Nephron (organoid): ENCODE measurements at regions not wholly inside any gene's neighbourhood (a gene's known extent, or its start where the extent isn't known, plus 50 kb on each side); places are given as distances from the start of the nearest gene placed in this dataset.
A peak's percentile ranks its signal among the peaks of the same experiment; 100 is the strongest.

Source experiments
- H3K27ac Mint-ChIP-seq, 3 experiments: 2 replicates each; pipeline ENCODE4 v1.8.0; 2020; ENCODE audit warnings: mixed read lengths in 3 of 3, mild to moderate bottlenecking in 2 of 3, moderate library complexity in 1 of 3
- H3K27me3 Mint-ChIP-seq: 2 replicates; pipeline ENCODE4 v1.8.0; 2021; ENCODE audit warnings: low read depth, mild to moderate bottlenecking, moderate library complexity, mixed read lengths
- H3K36me3 Mint-ChIP-seq: 2 replicates; pipeline ENCODE4 v1.8.0; 2020; ENCODE audit warnings: low read depth, mixed read lengths
- H3K4me1 Mint-ChIP-seq: 2 replicates; pipeline ENCODE4 v1.8.0; 2020; ENCODE audit warnings: mixed read lengths
- H3K4me3 Mint-ChIP-seq, 3 experiments: 2 replicates each; pipeline ENCODE4 v1.8.0; 2020; ENCODE audit warnings: mild to moderate bottlenecking in 3 of 3, mixed read lengths in 3 of 3, moderate library complexity in 2 of 3
- H3K9me3 Mint-ChIP-seq: 2 replicates; pipeline ENCODE4 v1.8.0; 2020; ENCODE audit warnings: mixed read lengths
- CTCF ChIP-seq, 3 experiments: fragments of 200-600 bp; sonication (generic); IDR thresholded peaks; one replicate each; pipeline ENCODE4 v1.5.0; 2021; ENCODE audit warnings: antibody characterized with exemption in 3 of 3; ENCODE audit not compliant: unreplicated experiment in 3 of 3

- Mint-ChIP-seq H3K4me1 (peaks cover 4% of the 10 kb centered on the region), H3K27me3 (peaks cover 25% of the 10 kb centered on the region), H3K27ac (no peak overlapping the region), H3K9me3 (no peaks in the 10 kb centered on the region), H3K4me3 (no peak overlapping the region), H3K36me3 (no peaks in the 10 kb centered on the region)
- no peak for TF ChIP-seq CTCF (IDR thresholded peaks at IDR 0.05; ENCODE audit: unreplicated experiment in 3 of 3)
Observed at GRCh38 chr10:131693766-131694165, 207.0 kb upstream of the PPP2R2D start.

- Mint-ChIP-seq H3K4me1 (peaks cover 4% of the 10 kb centered on the region), H3K4me3 (no peak overlapping the region)
- TF ChIP-seq CTCF (IDR thresholded peaks at IDR 0.05; ENCODE audit: unreplicated experiment in 3 of 3), result no peak
Observed at GRCh38 chr10:131694168-131694780, 206.5 kb upstream of the PPP2R2D start.

GRCh38 chr10:131694781-131695495 is 205.9 kb upstream of the PPP2R2D start:
- peaks cover 34% of the 10 kb centered on the region for H3K27me3 Mint-ChIP-seq

More at GRCh38 chr10:131694168-131694780, 206.5 kb upstream of the PPP2R2D start:
- H3K27me3 Mint-ChIP-seq, result peaks cover 29% of the 10 kb centered on the region
- no peaks in the 10 kb centered on the region for H3K36me3 Mint-ChIP-seq
- H3K9me3 Mint-ChIP-seq, result no peaks in the 10 kb centered on the region
- H3K27ac Mint-ChIP-seq, result no peak overlapping the region

GRCh38 chr10:131695496-131696165 is 205.2 kb upstream of the PPP2R2D start:
- no peak overlapping the region for H3K27ac Mint-ChIP-seq
- H3K4me3 Mint-ChIP-seq, result no peak overlapping the region
- no peaks in the 10 kb centered on the region for H3K4me1 Mint-ChIP-seq
- no peaks in the 10 kb centered on the region for H3K9me3 Mint-ChIP-seq
- H3K36me3 Mint-ChIP-seq, result no peaks in the 10 kb centered on the region
- no peak for TF ChIP-seq CTCF (IDR thresholded peaks at IDR 0.05; ENCODE audit: unreplicated experiment in 3 of 3)
- peaks cover 35% of the 10 kb centered on the region for H3K27me3 Mint-ChIP-seq

More at GRCh38 chr10:131694781-131695495, 205.9 kb upstream of the PPP2R2D start:
- Mint-ChIP-seq H3K36me3 (no peaks in the 10 kb centered on the region), H3K4me1 (peaks cover 4% of the 10 kb centered on the region), H3K9me3 (no peaks in the 10 kb centered on the region), H3K4me3 (no peak overlapping the region), H3K27ac (no peak overlapping the region)
- no peak for TF ChIP-seq CTCF (IDR thresholded peaks at IDR 0.05; ENCODE audit: unreplicated experiment in 3 of 3)

GRCh38 chr10:131697476-131698128 is 203.2 kb upstream of the PPP2R2D start:
- Mint-ChIP-seq H3K4me1 (no peaks in the 10 kb centered on the region), H3K27ac (peak overlapping the region in 1 of 3 experiments; percentile 33), H3K9me3 (no peaks in the 10 kb centered on the region), H3K27me3 (peaks cover 43% of the 10 kb centered on the region), H3K4me3 (no peak overlapping the region), H3K36me3 (no peaks in the 10 kb centered on the region)
- TF ChIP-seq CTCF (IDR thresholded peaks at IDR 0.05; ENCODE audit: unreplicated experiment in 3 of 3), result no peak
